GM23338 (cell line): ENCODE measurements at regions not wholly inside any gene's neighbourhood (a gene's known extent, or its start where the extent isn't known, plus 50 kb on each side); places are given as distances from the start of the nearest gene placed in this dataset.

Experiments
- ATAC-seq: fragments of 200-7000 bp; cut with Tn5 transposase; 3 replicates; pipeline ENCODE4 v1.9.1; 2020
- DNase-seq: peaks from one replicate; pipeline ENCODE4 v3.0.0-alpha.2; 2015; ENCODE audit warnings: low spot score
- H2AFZ ChIP-seq: fragments of 200-600 bp; sonication (generic); 2 replicates; pipeline ENCODE4 v1.8.0; 2016; ENCODE audit warnings: antibody characterized with exemption, mild to moderate bottlenecking, moderate library complexity
- H3F3A ChIP-seq: fragments of 200-600 bp; sonication (generic); replicated peaks from 2 replicates; pipeline ENCODE4 v1.8.0; 2017; ENCODE audit warnings: antibody characterized with exemption, mixed run types, low read depth
- H3K27ac ChIP-seq: fragments of 200-600 bp; sonication (generic); 2 replicates; pipeline ENCODE4 v1.6.1; 2016; ENCODE audit warnings: low read depth
- H3K27me3 ChIP-seq: fragments of 200-600 bp; sonication (generic); 2 replicates; pipeline ENCODE4 v1.8.0; 2016; ENCODE audit warnings: mild to moderate bottlenecking, mixed run types, moderate library complexity; ENCODE audit not compliant: insufficient read depth
- H3K36me3 ChIP-seq: fragments of 200-600 bp; sonication (generic); 2 replicates; pipeline ENCODE4 v1.8.0; 2016; ENCODE audit warnings: mild to moderate bottlenecking; ENCODE audit not compliant: insufficient read depth
- H3K4me1 ChIP-seq: fragments of 200-600 bp; sonication (generic); 2 replicates; pipeline ENCODE4 v1.8.0; 2016; ENCODE audit warnings: mild to moderate bottlenecking, moderate library complexity; ENCODE audit not compliant: insufficient read depth
- H3K4me2 ChIP-seq: fragments of 200-600 bp; sonication (generic); 2 replicates; pipeline ENCODE4 v1.7.1; 2017; ENCODE audit warnings: mixed run types
- H3K4me3 ChIP-seq: fragments of 200-600 bp; sonication (generic); 2 replicates; pipeline ENCODE4 v1.6.1; 2016; ENCODE audit warnings: mixed run types
- H3K79me2 ChIP-seq: fragments of 200-600 bp; sonication (generic); replicated peaks from 2 replicates; pipeline ENCODE4 v1.8.0; 2017; ENCODE audit warnings: mild to moderate bottlenecking; ENCODE audit not compliant: insufficient read depth
- H3K9me2 ChIP-seq: fragments of 200-600 bp; sonication (generic); 2 replicates; pipeline ENCODE4 v1.8.0; 2017; ENCODE audit not compliant: insufficient read depth
- H4K20me1 ChIP-seq: fragments of 200-600 bp; sonication (generic); replicated peaks from 2 replicates; pipeline ENCODE4 v1.8.0; 2017; ENCODE audit warnings: mild to moderate bottlenecking; ENCODE audit not compliant: insufficient read depth
- H3K27ac Mint-ChIP-seq: 2 replicates; pipeline ENCODE4 v1.8.0; 2020; ENCODE audit warnings: inconsistent platforms, mild to moderate bottlenecking, moderate library complexity, mixed read lengths
- H3K27me3 Mint-ChIP-seq: 3 replicates; pipeline ENCODE4 v1.8.0; 2022; ENCODE audit warnings: low read depth, mild to moderate bottlenecking, moderate library complexity, mixed read lengths, inconsistent platforms; ENCODE audit not compliant: insufficient read depth, poor library complexity
- H3K36me3 Mint-ChIP-seq: 3 replicates; pipeline ENCODE4 v1.8.0; 2021; ENCODE audit warnings: low read depth, mild to moderate bottlenecking, inconsistent platforms, moderate library complexity, mixed read lengths
- H3K4me1 Mint-ChIP-seq: 3 replicates; pipeline ENCODE4 v1.8.0; 2020; ENCODE audit warnings: mild to moderate bottlenecking, inconsistent platforms, mixed read lengths
- H3K4me3 Mint-ChIP-seq: 3 replicates; pipeline ENCODE4 v1.8.0; 2021; ENCODE audit warnings: moderate library complexity, mild to moderate bottlenecking, inconsistent platforms, mixed read lengths
- H3K9me3 Mint-ChIP-seq: 3 replicates; pipeline ENCODE4 v1.8.0; 2020; ENCODE audit warnings: moderate library complexity, mild to moderate bottlenecking, inconsistent platforms, mixed read lengths
- CREB1 ChIP-seq: fragments of 250-450 bp; sonication (Bioruptor Pico); IDR thresholded peaks from 2 replicates; pipeline ENCODE4 v1.5.0; 2020; ENCODE audit warnings: low read depth, mild to moderate bottlenecking, moderate library complexity
- EZH2 ChIP-seq: fragments of 200-600 bp; sonication (generic); IDR thresholded peaks from one replicate; pipeline ENCODE4 v1.8.0; 2017; ENCODE audit warnings: antibody characterized with exemption, mild to moderate bottlenecking, low read depth; ENCODE audit not compliant: unreplicated experiment
- EZH2phosphoT487 ChIP-seq: fragments of 200-600 bp; sonication (generic); IDR thresholded peaks from one replicate; pipeline ENCODE4 v1.8.1; 2018; ENCODE audit warnings: antibody characterized with exemption; ENCODE audit not compliant: unreplicated experiment
- JUNB ChIP-seq: IDR thresholded peaks from one replicate; pipeline ENCODE4 v1.6.1; 2016; ENCODE audit warnings: antibody characterized with exemption; ENCODE audit not compliant: unreplicated experiment
- NANOG ChIP-seq: IDR thresholded peaks from 2 replicates; pipeline ENCODE4 v1.6.1; 2016; ENCODE audit warnings: antibody characterized with exemption, borderline replicate concordance
- POLR2AphosphoS5 ChIP-seq: IDR thresholded peaks from 2 replicates; pipeline ENCODE4 v1.6.1; 2016; ENCODE audit warnings: antibody characterized with exemption, low read depth
- STAT1 ChIP-seq: IDR thresholded peaks from one replicate; pipeline ENCODE4 v1.6.1; 2016; ENCODE audit warnings: antibody characterized with exemption; ENCODE audit not compliant: unreplicated experiment
- ZNF114 ChIP-seq: fragments of 250-450 bp; sonication (Bioruptor Pico); IDR thresholded peaks from 2 replicates; pipeline ENCODE4 v1.5.0; 2020; ENCODE audit warnings: mild to moderate bottlenecking, moderate library complexity
- TF ChIP-seq, protein P1 (sequence below): IDR thresholded peaks from one replicate; pipeline ENCODE4 v1.6.1; 2018; ENCODE audit warnings: antibody characterized with exemption; ENCODE audit not compliant: unreplicated experiment
- TF ChIP-seq, protein P2 (sequence below): IDR thresholded peaks from 2 replicates; pipeline ENCODE4 v1.6.1; 2016; ENCODE audit warnings: antibody characterized with exemption
- TF ChIP-seq, protein P3 (sequence below): fragments of 250-450 bp; sonication (Bioruptor Pico); IDR thresholded peaks from 2 replicates; pipeline ENCODE4 v1.5.0; 2020; ENCODE audit warnings: mild to moderate bottlenecking, moderate library complexity

DNA sequence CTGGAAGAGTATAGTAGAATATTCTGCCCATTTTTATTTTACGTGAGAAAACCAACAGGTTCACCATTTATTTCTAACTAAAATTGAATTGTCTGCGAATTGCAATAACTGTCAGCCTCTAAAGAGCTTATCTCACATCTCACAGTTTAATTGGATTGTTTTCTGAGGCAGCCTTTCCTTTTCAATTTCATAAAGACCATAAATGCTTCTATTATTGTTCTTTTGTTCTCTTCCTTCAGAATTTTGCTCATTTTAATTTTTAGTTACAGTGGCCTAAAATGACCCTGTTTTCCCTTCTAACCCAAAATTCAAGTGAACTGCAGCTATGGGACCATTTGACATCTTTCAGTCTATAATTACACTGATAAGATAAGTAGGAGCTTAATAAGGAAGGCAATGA lies 147.6 kb downstream of the KLHL28 start:
- Histone ChIP-seq H3K36me3 (no peaks in the 10 kb centered on the region), H3K4me2 (no peak overlapping the region), H3K27me3 (no peaks in the 10 kb centered on the region), H3K4me1 (no peaks in the 10 kb centered on the region), H4K20me1 (no peaks in the 10 kb centered on the region), H3F3A (no peaks in the 10 kb centered on the region), H3K9me2 (no peaks in the 10 kb centered on the region; the same call in 1 of the 2 replicates), H3K79me2 (no peaks in the 10 kb centered on the region), H3K4me3 (no peak overlapping the region), H3K27ac (no peak overlapping the region), H2AFZ (no peak overlapping the region)
- no peak for ATAC-seq
- H3K9me3 Mint-ChIP-seq, result no peaks in the 10 kb centered on the region
- H3K4me3 Mint-ChIP-seq, result no peak overlapping the region
- DNase-seq, result no peak
- no peaks in the 10 kb centered on the region; the same call in 2 of the 3 replicates for H3K4me1 Mint-ChIP-seq
- no peaks in the 10 kb centered on the region for H3K36me3 Mint-ChIP-seq
- TF ChIP-seq ZNF114 (CRISPR knock-in tag), result no peak
- no peak for TF ChIP-seq EZH2
- TF ChIP-seq CREB1 (CRISPR knock-in tag), result no peak
- no peak for TF ChIP-seq STAT1
- TF ChIP-seq, protein P1, sequence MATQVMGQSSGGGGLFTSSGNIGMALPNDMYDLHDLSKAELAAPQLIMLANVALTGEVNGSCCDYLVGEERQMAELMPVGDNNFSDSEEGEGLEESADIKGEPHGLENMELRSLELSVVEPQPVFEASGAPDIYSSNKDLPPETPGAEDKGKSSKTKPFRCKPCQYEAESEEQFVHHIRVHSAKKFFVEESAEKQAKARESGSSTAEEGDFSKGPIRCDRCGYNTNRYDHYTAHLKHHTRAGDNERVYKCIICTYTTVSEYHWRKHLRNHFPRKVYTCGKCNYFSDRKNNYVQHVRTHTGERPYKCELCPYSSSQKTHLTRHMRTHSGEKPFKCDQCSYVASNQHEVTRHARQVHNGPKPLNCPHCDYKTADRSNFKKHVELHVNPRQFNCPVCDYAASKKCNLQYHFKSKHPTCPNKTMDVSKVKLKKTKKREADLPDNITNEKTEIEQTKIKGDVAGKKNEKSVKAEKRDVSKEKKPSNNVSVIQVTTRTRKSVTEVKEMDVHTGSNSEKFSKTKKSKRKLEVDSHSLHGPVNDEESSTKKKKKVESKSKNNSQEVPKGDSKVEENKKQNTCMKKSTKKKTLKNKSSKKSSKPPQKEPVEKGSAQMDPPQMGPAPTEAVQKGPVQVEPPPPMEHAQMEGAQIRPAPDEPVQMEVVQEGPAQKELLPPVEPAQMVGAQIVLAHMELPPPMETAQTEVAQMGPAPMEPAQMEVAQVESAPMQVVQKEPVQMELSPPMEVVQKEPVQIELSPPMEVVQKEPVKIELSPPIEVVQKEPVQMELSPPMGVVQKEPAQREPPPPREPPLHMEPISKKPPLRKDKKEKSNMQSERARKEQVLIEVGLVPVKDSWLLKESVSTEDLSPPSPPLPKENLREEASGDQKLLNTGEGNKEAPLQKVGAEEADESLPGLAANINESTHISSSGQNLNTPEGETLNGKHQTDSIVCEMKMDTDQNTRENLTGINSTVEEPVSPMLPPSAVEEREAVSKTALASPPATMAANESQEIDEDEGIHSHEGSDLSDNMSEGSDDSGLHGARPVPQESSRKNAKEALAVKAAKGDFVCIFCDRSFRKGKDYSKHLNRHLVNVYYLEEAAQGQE, result no peak
- TF ChIP-seq, protein P2, sequence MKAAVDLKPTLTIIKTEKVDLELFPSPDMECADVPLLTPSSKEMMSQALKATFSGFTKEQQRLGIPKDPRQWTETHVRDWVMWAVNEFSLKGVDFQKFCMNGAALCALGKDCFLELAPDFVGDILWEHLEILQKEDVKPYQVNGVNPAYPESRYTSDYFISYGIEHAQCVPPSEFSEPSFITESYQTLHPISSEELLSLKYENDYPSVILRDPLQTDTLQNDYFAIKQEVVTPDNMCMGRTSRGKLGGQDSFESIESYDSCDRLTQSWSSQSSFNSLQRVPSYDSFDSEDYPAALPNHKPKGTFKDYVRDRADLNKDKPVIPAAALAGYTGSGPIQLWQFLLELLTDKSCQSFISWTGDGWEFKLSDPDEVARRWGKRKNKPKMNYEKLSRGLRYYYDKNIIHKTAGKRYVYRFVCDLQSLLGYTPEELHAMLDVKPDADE, result no peak
- no peak for TF ChIP-seq JUNB
- no peak for TF ChIP-seq NANOG
- TF ChIP-seq, protein P3, sequence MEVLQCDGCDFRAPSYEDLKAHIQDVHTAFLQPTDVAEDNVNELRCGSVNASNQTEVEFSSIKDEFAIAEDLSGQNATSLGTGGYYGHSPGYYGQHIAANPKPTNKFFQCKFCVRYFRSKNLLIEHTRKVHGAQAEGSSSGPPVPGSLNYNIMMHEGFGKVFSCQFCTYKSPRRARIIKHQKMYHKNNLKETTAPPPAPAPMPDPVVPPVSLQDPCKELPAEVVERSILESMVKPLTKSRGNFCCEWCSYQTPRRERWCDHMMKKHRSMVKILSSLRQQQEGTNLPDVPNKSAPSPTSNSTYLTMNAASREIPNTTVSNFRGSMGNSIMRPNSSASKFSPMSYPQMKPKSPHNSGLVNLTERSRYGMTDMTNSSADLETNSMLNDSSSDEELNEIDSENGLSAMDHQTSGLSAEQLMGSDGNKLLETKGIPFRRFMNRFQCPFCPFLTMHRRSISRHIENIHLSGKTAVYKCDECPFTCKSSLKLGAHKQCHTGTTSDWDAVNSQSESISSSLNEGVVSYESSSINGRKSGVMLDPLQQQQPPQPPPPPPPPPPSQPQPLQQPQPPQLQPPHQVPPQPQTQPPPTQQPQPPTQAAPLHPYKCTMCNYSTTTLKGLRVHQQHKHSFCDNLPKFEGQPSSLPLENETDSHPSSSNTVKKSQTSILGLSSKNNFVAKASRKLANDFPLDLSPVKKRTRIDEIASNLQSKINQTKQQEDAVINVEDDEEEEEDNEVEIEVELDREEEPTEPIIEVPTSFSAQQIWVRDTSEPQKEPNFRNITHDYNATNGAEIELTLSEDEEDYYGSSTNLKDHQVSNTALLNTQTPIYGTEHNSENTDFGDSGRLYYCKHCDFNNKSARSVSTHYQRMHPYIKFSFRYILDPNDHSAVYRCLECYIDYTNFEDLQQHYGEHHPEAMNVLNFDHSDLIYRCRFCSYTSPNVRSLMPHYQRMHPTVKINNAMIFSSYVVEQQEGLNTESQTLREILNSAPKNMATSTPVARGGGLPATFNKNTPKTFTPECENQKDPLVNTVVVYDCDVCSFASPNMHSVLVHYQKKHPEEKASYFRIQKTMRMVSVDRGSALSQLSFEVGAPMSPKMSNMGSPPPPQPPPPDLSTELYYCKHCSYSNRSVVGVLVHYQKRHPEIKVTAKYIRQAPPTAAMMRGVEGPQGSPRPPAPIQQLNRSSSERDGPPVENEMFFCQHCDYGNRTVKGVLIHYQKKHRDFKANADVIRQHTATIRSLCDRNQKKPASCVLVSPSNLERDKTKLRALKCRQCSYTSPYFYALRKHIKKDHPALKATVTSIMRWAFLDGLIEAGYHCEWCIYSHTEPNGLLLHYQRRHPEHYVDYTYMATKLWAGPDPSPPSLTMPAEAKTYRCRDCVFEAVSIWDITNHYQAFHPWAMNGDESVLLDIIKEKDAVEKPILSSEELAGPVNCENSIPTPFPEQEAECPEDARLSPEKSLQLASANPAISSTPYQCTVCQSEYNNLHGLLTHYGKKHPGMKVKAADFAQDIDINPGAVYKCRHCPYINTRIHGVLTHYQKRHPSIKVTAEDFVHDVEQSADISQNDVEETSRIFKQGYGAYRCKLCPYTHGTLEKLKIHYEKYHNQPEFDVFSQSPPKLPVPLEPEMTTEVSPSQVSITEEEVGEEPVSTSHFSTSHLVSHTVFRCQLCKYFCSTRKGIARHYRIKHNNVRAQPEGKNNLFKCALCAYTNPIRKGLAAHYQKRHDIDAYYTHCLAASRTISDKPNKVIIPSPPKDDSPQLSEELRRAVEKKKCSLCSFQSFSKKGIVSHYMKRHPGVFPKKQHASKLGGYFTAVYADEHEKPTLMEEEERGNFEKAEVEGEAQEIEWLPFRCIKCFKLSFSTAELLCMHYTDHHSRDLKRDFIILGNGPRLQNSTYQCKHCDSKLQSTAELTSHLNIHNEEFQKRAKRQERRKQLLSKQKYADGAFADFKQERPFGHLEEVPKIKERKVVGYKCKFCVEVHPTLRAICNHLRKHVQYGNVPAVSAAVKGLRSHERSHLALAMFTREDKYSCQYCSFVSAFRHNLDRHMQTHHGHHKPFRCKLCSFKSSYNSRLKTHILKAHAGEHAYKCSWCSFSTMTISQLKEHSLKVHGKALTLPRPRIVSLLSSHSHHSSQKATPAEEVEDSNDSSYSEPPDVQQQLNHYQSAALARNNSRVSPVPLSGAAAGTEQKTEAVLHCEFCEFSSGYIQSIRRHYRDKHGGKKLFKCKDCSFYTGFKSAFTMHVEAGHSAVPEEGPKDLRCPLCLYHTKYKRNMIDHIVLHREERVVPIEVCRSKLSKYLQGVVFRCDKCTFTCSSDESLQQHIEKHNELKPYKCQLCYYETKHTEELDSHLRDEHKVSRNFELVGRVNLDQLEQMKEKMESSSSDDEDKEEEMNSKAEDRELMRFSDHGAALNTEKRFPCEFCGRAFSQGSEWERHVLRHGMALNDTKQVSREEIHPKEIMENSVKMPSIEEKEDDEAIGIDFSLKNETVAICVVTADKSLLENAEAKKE (CRISPR knock-in tag), result no peak
- TF ChIP-seq EZH2phosphoT487, result no peak
- TF ChIP-seq POLR2AphosphoS5, result no peak
- no peak overlapping the region for H3K27ac Mint-ChIP-seq
- H3K27me3 Mint-ChIP-seq, result no peaks in the 10 kb centered on the region
